C4-2B (cell line): ENCODE measurements at regions not wholly inside any gene's neighbourhood (a gene's known extent, or its start where the extent isn't known, plus 50 kb on each side); places are given as distances from the start of the nearest gene placed in this dataset.

Experiments used
- CTCF ChIP-seq: fragments of 450-650 bp; conservative IDR thresholded peaks from 2 replicates; pipeline ENCODE4 v1.5.1; 2017; ENCODE audit warnings: mild to moderate bottlenecking
- ZFX ChIP-seq: fragments of 450-650 bp; IDR thresholded peaks from 2 replicates; pipeline ENCODE4 v1.6.1; 2017

- no peak for TF ChIP-seq CTCF
- TF ChIP-seq ZFX: no peak
Observed at GRCh38 chr13:78160793-78161192, 242.2 kb upstream of the EDNRB start.
